Activated CD4-positive, alpha-beta T cell treated with anti-CD3 and anti-CD28 coated beads, Interleukin-2, Interleukin-6, amounts not matched to agents 100 ng/mL and 50 ng/mL, durations not matched to agents 16 hours and 8 hours (primary cell): ENCODE measurements at regions not wholly inside any gene's neighbourhood (a gene's known extent, or its start where the extent isn't known, plus 50 kb on each side); places are given as distances from the start of the nearest gene placed in this dataset.
"Not testable (repeated sequence)": the region's sequence is repeated elsewhere in the genome, so short reads cannot be mapped to it uniquely, and the experiment has no call there.

Experiments
- DNase-seq: peaks from one replicate; pipeline ENCODE4 v3.0.0-alpha.2; 2020

GRCh38 chr12:128109636-128110035, 157.3 kb upstream of the TMEM132C start:
- DNase-seq = no peak

DNA sequence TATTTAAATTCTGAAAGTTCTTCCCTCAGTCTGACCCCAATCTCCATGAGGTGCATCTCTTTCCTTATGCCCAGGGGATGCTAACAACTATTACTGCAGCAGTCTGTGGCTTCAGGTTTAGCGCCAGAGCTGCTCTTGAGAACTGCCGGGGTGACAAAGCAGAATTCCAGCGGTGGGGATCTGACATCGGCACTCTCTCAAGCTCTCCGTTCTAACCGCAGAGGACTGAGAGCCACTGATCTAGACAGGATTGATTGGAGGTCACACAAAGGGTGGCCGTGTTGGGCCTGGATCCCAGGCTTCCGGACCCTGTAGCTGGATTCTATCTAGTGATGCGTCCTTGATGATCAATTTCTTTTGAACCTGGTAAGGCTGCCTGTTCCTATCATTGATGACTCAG, 155.6 kb upstream of the TMEM132C start:
- no peak for DNase-seq

- DNase-seq = no peak
These were observed 155.0 kb upstream of the TMEM132C start for GRCh38 chr12:128111951-128112350.

DNA sequence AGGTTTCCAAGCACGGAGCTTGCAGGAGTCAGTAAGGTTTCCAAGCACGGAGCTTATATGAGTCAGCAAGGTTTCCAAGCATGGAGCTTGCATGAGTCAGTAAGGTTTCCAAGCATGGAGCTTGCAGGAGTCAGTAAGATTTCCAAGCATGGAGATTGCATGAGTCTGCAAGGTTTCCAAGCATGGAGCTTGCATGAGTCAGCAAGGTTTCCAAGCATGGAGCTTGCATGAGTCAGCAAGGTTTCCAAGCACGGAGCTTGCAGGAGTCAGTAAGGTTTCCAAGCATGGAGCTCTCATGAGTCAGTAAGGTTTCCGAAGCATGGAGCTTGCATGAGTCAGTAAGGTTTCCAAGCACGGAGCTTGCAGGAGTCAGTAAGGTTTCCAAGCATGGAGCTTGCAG, 153.7 kb upstream of the TMEM132C start:
- DNase-seq = not testable (repeated sequence)

- DNase-seq = no peak
These were observed 152.5 kb upstream of the TMEM132C start for GRCh38 chr12:128114485-128114884.

- DNase-seq = no peak
These were observed 150.4 kb upstream of the TMEM132C start for GRCh38 chr12:128116537-128116936.

GRCh38 chr12:128120035-128120434, 146.9 kb upstream of the TMEM132C start:
- no peak for DNase-seq

DNA sequence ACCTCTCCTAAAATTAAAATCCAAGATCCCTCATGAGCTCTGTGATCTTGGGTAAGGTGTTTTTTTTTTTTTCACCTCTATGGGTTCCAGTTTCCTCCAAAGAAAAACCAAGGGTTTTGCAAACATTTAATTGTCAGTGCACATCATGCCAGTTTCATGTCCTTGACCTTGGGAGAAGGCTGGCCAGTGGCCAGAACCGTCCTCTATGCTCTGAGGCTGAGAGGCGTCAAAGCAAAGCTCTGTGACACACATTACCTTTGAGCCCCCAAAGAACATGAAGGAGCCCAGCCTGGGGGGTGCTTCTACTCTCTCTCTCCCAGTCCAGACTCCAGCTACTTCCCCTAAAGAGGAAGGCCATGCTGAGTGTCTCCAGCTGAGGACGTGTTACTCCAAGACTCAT, 145.5 kb upstream of the TMEM132C start:
- no peak for DNase-seq

GRCh38 chr12:128123096-128123495, 143.9 kb upstream of the TMEM132C start:
- DNase-seq = no peak

DNA sequence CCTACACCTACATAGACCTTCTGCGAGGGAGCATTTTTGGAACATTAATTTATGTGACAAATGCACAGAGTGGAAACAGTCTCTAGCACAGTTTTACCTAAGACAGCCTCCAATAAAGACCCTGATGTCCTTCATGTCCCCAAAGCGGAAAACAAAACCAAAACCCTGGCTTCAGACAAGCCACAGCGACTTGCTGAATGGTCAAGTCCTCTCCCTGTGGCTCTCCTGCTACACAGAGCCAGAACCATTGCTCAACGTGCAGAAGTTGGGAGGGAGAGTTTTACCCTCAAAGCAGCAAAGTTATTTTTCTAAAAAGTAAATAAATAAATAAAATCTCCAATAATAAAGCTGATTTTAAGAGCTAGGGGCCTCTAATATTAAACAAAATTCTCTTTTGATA, 135.0 kb upstream of the TMEM132C start:
- no peak for DNase-seq

GRCh38 chr12:128133321-128134073, 133.5 kb upstream of the TMEM132C start:
- no peak for DNase-seq

- no peak for DNase-seq
These were observed 129.8 kb upstream of the TMEM132C start for GRCh38 chr12:128137140-128137539.

GRCh38 chr12:128138125-128138524, 128.8 kb upstream of the TMEM132C start:
- DNase-seq = no peak

DNA sequence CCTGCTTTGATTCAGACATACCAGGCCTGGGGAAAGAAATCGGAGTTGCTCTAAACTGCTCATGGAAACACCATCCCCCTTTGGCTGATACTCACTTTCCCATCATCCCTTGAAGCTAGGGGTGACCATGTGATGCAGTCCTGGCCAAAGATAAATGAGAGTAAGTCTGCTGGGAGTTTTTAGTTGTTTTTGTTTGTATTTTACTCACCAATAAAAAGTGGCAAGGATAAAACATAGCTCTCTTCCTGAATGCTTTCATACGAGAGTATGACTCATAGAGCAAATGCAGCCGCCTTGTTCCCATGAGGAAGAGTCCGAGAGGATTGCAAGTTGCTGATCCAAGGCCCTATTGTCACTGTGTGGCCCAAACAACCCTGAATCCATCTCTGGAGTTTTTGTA, 126.4 kb upstream of the TMEM132C start:
- no peak for DNase-seq

DNA sequence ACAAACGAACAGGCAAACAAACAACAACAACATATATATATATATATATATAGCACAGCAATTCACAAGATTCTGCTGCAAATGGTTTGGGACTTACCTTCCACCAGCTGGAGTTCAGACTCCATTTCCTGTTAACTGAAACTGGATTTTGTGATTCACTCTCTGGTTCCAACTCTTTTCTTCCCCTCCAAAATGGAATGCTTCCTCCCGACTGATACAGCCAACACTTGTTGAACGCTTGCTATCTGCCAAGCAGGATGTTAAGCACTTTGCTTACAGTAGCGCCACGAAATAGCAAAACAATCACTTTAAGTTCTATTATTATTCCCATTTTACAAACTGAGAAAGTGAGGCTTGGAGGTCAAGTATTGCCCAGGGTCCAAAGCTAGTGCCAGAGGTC, 116.0 kb upstream of the TMEM132C start:
- no peak for DNase-seq

DNA sequence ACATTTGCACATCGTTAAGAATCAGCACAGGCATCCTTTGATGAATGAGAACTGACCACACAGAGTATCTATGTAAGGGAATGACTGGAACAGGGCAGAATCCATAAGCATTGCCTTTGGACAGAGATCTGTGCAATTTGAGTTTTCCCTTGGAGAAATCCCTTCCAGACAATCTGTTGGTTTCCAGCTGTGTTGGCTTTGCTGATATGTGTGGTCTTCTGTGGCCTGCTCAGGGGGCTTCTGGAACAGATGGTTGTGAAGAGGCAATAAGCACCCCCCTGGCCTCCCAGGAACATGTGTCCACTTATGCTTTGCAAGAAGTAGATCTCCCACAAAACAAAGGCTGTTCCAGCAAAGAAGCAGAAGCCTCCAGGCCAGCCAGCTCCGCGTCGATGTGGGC, 111.4 kb upstream of the TMEM132C start:
- DNase-seq = no peak

GRCh38 chr12:128163086-128163485, 103.9 kb upstream of the TMEM132C start:
- DNase-seq = no peak

GRCh38 chr12:128164533-128164932, 102.4 kb upstream of the TMEM132C start:
- DNase-seq = no peak

DNA sequence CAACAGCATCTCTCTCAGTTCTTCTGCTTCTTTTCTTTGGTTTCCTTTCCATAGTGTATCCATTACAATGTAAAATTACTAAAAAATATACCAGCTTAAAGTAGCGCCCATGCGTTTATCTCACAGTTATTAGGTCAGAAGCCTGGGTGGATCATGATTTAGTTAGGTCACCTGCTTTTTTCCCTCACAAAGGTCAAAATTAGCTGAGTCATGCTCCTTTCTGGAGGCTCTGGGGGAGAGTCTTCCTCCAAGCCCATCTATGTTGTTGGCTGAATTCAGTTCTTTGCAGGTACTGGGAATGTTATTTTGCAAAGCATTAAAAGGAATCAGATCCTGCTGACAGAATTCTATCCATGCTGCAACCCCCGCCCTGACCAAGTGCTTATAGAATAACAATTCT, 101.6 kb upstream of the TMEM132C start:
- DNase-seq = no peak

GRCh38 chr12:128168273-128168672, 98.7 kb upstream of the TMEM132C start:
- no peak for DNase-seq

DNA sequence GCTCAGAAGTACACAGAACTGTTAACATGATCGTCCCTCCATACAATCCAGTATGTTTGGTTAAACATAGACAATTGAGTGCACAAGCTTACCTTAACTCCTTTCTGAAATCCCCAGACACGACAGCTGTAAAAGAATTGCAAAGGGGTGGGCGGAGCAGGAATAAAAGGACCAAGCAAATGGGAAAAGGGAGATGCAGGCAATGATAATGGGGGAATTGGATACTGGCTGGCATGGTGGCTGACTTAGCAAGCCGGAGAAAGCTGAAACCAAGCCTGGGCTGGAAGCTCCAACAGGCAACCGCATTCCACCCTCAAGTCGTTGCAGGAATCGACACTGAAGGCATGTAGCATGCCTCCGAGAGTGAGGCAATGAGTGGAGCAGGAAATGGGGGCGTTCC, 96.8 kb upstream of the TMEM132C start:
- no peak for DNase-seq

GRCh38 chr12:128178565-128178964, 88.4 kb upstream of the TMEM132C start:
- no peak for DNase-seq

GRCh38 chr12:128178966-128179365, 88.0 kb upstream of the TMEM132C start:
- no peak for DNase-seq

DNA sequence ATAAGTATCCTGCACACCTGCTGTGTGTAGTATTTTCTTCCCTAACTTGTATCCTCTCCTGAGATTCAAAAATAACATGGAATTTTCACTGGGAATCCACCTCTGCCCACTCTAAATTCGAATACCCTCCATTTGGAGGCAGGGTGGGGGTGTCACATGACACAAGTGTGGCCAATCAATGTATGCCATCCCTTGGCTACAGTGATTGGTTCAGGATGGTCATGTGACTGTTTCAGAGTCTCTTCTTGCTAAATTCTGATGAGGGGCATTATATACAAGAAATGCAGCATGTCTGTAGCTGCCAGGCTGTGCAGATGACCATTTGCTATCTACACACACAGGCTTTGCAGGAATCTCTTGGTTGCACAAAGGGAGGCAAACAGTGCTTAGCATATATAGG, 86.8 kb upstream of the TMEM132C start:
- no peak for DNase-seq

DNA sequence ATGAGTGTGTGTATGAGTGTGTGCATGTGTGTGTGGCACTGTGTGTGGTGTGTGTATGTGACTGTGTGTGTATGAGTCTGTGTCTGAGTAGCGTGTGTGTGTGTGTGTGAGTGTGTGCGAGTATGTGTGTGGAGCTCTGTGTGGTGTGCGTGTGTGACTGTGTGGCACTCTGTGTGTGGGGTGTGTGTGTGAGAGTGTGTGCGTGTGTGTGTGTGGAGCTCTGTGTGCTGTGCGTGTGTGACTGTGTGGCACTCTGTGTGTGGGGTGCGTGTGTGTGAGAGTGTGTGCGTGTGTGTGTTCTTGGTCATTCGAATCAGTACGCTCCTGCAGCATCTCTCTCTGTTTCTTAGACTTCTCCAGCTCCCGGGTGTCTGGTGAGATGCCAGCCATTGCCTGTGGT, 76.9 kb upstream of the TMEM132C start:
- DNase-seq = no peak
